DOHH2 (cell line): ENCODE measurements at regions not wholly inside any gene's neighbourhood (a gene's known extent, or its start where the extent isn't known, plus 50 kb on each side); places are given as distances from the start of the nearest gene placed in this dataset.

Experiments
- EZH2phosphoT487 ChIP-seq: fragments of 200-600 bp; sonication (generic); IDR thresholded peaks from 2 replicates; pipeline ENCODE4 v1.6.1; 2017; ENCODE audit warnings: borderline replicate concordance, mild to moderate bottlenecking, antibody characterized with exemption, low read length, moderate library complexity, mixed read lengths
- TF ChIP-seq, protein P1 (sequence below): fragments of 200-600 bp; sonication (generic); IDR thresholded peaks from one replicate; pipeline ENCODE4 v1.5.1; 2014; ENCODE audit warnings: antibody characterized with exemption, mild to moderate bottlenecking, low read depth, low read length; ENCODE audit not compliant: poor library complexity, severe bottlenecking

- TF ChIP-seq, protein P1, sequence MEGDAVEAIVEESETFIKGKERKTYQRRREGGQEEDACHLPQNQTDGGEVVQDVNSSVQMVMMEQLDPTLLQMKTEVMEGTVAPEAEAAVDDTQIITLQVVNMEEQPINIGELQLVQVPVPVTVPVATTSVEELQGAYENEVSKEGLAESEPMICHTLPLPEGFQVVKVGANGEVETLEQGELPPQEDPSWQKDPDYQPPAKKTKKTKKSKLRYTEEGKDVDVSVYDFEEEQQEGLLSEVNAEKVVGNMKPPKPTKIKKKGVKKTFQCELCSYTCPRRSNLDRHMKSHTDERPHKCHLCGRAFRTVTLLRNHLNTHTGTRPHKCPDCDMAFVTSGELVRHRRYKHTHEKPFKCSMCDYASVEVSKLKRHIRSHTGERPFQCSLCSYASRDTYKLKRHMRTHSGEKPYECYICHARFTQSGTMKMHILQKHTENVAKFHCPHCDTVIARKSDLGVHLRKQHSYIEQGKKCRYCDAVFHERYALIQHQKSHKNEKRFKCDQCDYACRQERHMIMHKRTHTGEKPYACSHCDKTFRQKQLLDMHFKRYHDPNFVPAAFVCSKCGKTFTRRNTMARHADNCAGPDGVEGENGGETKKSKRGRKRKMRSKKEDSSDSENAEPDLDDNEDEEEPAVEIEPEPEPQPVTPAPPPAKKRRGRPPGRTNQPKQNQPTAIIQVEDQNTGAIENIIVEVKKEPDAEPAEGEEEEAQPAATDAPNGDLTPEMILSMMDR, result no peak
- no peak for TF ChIP-seq EZH2phosphoT487
Measured at GRCh38 chr10:110403593-110403992, 94.1 kb upstream of the DUSP5 start.
